DOHH2 (cell line): ENCODE measurements at regions not wholly inside any gene's neighbourhood (a gene's known extent, or its start where the extent isn't known, plus 50 kb on each side); places are given as distances from the start of the nearest gene placed in this dataset.

Source experiments
- H3F3A ChIP-seq: fragments of 200-600 bp; sonication (generic), shearing (Covaris generic); 2 replicates; pipeline ENCODE4 v1.6.0; 2016; ENCODE audit warnings: antibody characterized with exemption, mild to moderate bottlenecking; ENCODE audit not compliant: control insufficient read depth, insufficient read depth
- H3K27ac ChIP-seq: fragments of 200-600 bp; sonication (generic); 2 replicates; pipeline ENCODE4 v1.5.1; 2014; ENCODE audit warnings: low read depth, mild to moderate bottlenecking, low read length, moderate library complexity
- H3K27me3 ChIP-seq: fragments of 200-600 bp; sonication (generic); 2 replicates; pipeline ENCODE4 v1.6.1; 2014; ENCODE audit warnings: mild to moderate bottlenecking, low read length, mixed read lengths; ENCODE audit not compliant: control insufficient read depth
- H3K36me3 ChIP-seq: fragments of 200-600 bp; sonication (generic); 2 replicates; pipeline ENCODE4 v1.6.1; 2014; ENCODE audit warnings: mild to moderate bottlenecking, low read length, moderate library complexity, mixed read lengths; ENCODE audit not compliant: control insufficient read depth
- H3K4me1 ChIP-seq: fragments of 200-600 bp; sonication (generic); 2 replicates; pipeline ENCODE4 v1.6.1; 2014; ENCODE audit warnings: mild to moderate bottlenecking, low read length, mixed read lengths; ENCODE audit not compliant: control insufficient read depth
- H3K4me2 ChIP-seq: fragments of 200-600 bp; sonication (generic); 2 replicates; pipeline ENCODE4 v1.6.0; 2014; ENCODE audit warnings: mild to moderate bottlenecking, low read length, moderate library complexity
- H3K4me3 ChIP-seq: fragments of 200-600 bp; sonication (generic); 2 replicates; pipeline ENCODE4 v1.5.1; 2014; ENCODE audit warnings: mild to moderate bottlenecking, low read length, mixed read lengths
- H3K79me2 ChIP-seq: fragments of 200-600 bp; sonication (generic); 2 replicates; pipeline ENCODE4 v1.6.1; 2014; ENCODE audit warnings: mild to moderate bottlenecking, low read length, mixed read lengths; ENCODE audit not compliant: control insufficient read depth
- H3K9me2 ChIP-seq: fragments of 200-600 bp; sonication (generic); replicated peaks from 2 replicates; pipeline ENCODE4 v1.6.1; 2014; ENCODE audit warnings: mild to moderate bottlenecking, low read length, mixed read lengths; ENCODE audit not compliant: control insufficient read depth
- H3K9me3 ChIP-seq: fragments of 200-600 bp; sonication (generic); 2 replicates; pipeline ENCODE4 v1.6.1; 2014; ENCODE audit warnings: antibody characterized with exemption, low read length, mixed read lengths; ENCODE audit not compliant: control insufficient read depth, insufficient read depth
- H4K20me1 ChIP-seq: fragments of 200-600 bp; sonication (generic); 2 replicates; pipeline ENCODE4 v1.6.0; 2014; ENCODE audit warnings: low read depth, mild to moderate bottlenecking, antibody characterized with exemption, low read length, moderate library complexity; ENCODE audit not compliant: control insufficient read depth, insufficient read depth
- CTCF ChIP-seq: fragments of 200-600 bp; sonication (generic); IDR thresholded peaks from one replicate; pipeline ENCODE4 v1.5.1; 2014; ENCODE audit warnings: antibody characterized with exemption, mild to moderate bottlenecking, low read depth, low read length; ENCODE audit not compliant: poor library complexity, severe bottlenecking
- EZH2phosphoT487 ChIP-seq: fragments of 200-600 bp; sonication (generic); IDR thresholded peaks from 2 replicates; pipeline ENCODE4 v1.6.1; 2017; ENCODE audit warnings: borderline replicate concordance, mild to moderate bottlenecking, antibody characterized with exemption, low read length, moderate library complexity, mixed read lengths

- H3K36me3 ChIP-seq = no peaks in the 10 kb centered on the region
- no peak overlapping the region for H3K4me2 ChIP-seq
- H3K4me1 ChIP-seq = peaks cover 5% of the 10 kb centered on the region
- no peaks in the 10 kb centered on the region for H3K9me3 ChIP-seq
- no peak overlapping the region for H3K27ac ChIP-seq
- no peak overlapping the region for H3K4me3 ChIP-seq
- no peak for TF ChIP-seq EZH2phosphoT487
- no peak for TF ChIP-seq CTCF
- H3K79me2 ChIP-seq = no peaks in the 10 kb centered on the region
- H4K20me1 ChIP-seq = no peaks in the 10 kb centered on the region
- H3K27me3 ChIP-seq = no peaks in the 10 kb centered on the region
- H3F3A ChIP-seq = no peaks in the 10 kb centered on the region
- no peaks in the 10 kb centered on the region for H3K9me2 ChIP-seq
Observed at GRCh38 chr3:34178415-34178814, 380.0 kb downstream of the PDCD6IP start.

GRCh38 chr3:34179716-34180115, 381.3 kb downstream of the PDCD6IP start:
- no peaks in the 10 kb centered on the region for H3K27me3 ChIP-seq

GRCh38 chr3:34180532-34180931, 382.1 kb downstream of the PDCD6IP start:
- H3K79me2 ChIP-seq = no peaks in the 10 kb centered on the region
- H3K27ac ChIP-seq = no peak overlapping the region
- H3F3A ChIP-seq = no peaks in the 10 kb centered on the region
- H3K4me1 ChIP-seq = peaks cover 18% of the 10 kb centered on the region
- no peaks in the 10 kb centered on the region for H3K9me2 ChIP-seq
- H3K27me3 ChIP-seq = no peaks in the 10 kb centered on the region
- H4K20me1 ChIP-seq = no peaks in the 10 kb centered on the region
- H3K9me3 ChIP-seq = no peaks in the 10 kb centered on the region
- H3K4me2 ChIP-seq = no peak overlapping the region
- no peak overlapping the region for H3K4me3 ChIP-seq
- no peaks in the 10 kb centered on the region for H3K36me3 ChIP-seq
- TF ChIP-seq EZH2phosphoT487 (no peak), CTCF (no peak)

More at GRCh38 chr3:34179716-34180115, 381.3 kb downstream of the PDCD6IP start:
- H3K9me2 ChIP-seq = no peaks in the 10 kb centered on the region
- no peak overlapping the region for H3K27ac ChIP-seq
- H3K4me2 ChIP-seq = no peak overlapping the region
- no peaks in the 10 kb centered on the region for H3K9me3 ChIP-seq
- no peaks in the 10 kb centered on the region for H4K20me1 ChIP-seq
- no peaks in the 10 kb centered on the region for H3K36me3 ChIP-seq
- H3K4me3 ChIP-seq = no peak overlapping the region
- H3K79me2 ChIP-seq = no peaks in the 10 kb centered on the region
- H3F3A ChIP-seq = no peaks in the 10 kb centered on the region
- TF ChIP-seq EZH2phosphoT487 (no peak), CTCF (no peak)
- peaks cover 11% of the 10 kb centered on the region for H3K4me1 ChIP-seq

- Histone ChIP-seq H3K79me2 (no peaks in the 10 kb centered on the region), H3K9me2 (no peaks in the 10 kb centered on the region), H4K20me1 (no peaks in the 10 kb centered on the region), H3K27ac (no peak overlapping the region), H3K4me1 (peaks cover 23% of the 10 kb centered on the region), H3K4me2 (no peak overlapping the region), H3K9me3 (no peaks in the 10 kb centered on the region), H3K4me3 (no peak overlapping the region), H3F3A (no peaks in the 10 kb centered on the region), H3K36me3 (no peaks in the 10 kb centered on the region), H3K27me3 (no peaks in the 10 kb centered on the region)
- TF ChIP-seq EZH2phosphoT487 = no peak
- TF ChIP-seq CTCF = no peak
Observed at GRCh38 chr3:34183114-34183513, 384.7 kb downstream of the PDCD6IP start.
